ENCODE measurements at regions not wholly inside any gene's neighbourhood (a gene's known extent, or its start where the extent isn't known, plus 50 kb on each side); places are given as distances from the start of the nearest gene placed in this dataset.

- TF ChIP-seq GATA3 (IDR thresholded peaks at IDR 0.05; ENCODE audit: low read depth, low read length), result no peak
Observed at GRCh38 chr5:92969191-92969780, 611.7 kb downstream of the NR2F1-AS1 start.

GRCh38 chr5:92963800-92964199 is 617.2 kb downstream of the NR2F1-AS1 start:
- TF ChIP-seq GATA3 (IDR thresholded peaks at IDR 0.05; ENCODE audit: low read depth, low read length) (no peak), GATA2 (IDR thresholded peaks at IDR 0.05; ENCODE audit: low read depth, low read length) (no peak)

- TF ChIP-seq GATA2 (IDR thresholded peaks at IDR 0.05; ENCODE audit: low read depth, low read length), result no peak
- no peak for TF ChIP-seq GATA3 (IDR thresholded peaks at IDR 0.05; ENCODE audit: low read depth, low read length)
Observed at GRCh38 chr5:92962752-92963151, 618.3 kb downstream of the NR2F1-AS1 start.

GRCh38 chr5:92956886-92957285 is 624.1 kb downstream of the NR2F1-AS1 start:
- TF ChIP-seq GATA3 (IDR thresholded peaks at IDR 0.05; ENCODE audit: low read depth, low read length) (no peak), GATA2 (IDR thresholded peaks at IDR 0.05; ENCODE audit: low read depth, low read length) (no peak)

- no peak for TF ChIP-seq GATA2 (IDR thresholded peaks at IDR 0.05; ENCODE audit: low read depth, low read length)
- no peak for TF ChIP-seq GATA3 (IDR thresholded peaks at IDR 0.05; ENCODE audit: low read depth, low read length)
Observed at GRCh38 chr5:92952243-92952642, 628.8 kb downstream of the NR2F1-AS1 start.

GRCh38 chr5:92951746-92952145 is 629.3 kb downstream of the NR2F1-AS1 start:
- TF ChIP-seq GATA2 (IDR thresholded peaks at IDR 0.05; ENCODE audit: low read depth, low read length), result no peak
- no peak for TF ChIP-seq GATA3 (IDR thresholded peaks at IDR 0.05; ENCODE audit: low read depth, low read length)

- TF ChIP-seq GATA3 (IDR thresholded peaks at IDR 0.05; ENCODE audit: low read depth, low read length) (no peak), GATA2 (IDR thresholded peaks at IDR 0.05; ENCODE audit: low read depth, low read length) (no peak)
Observed at GRCh38 chr5:92946546-92946945, 634.5 kb downstream of the NR2F1-AS1 start.

GRCh38 chr5:92945605-92946097 is 635.4 kb downstream of the NR2F1-AS1 start:
- TF ChIP-seq GATA2 (IDR thresholded peaks at IDR 0.05; ENCODE audit: low read depth, low read length) (no peak), GATA3 (IDR thresholded peaks at IDR 0.05; ENCODE audit: low read depth, low read length) (no peak)

- no peak for TF ChIP-seq GATA2 (IDR thresholded peaks at IDR 0.05; ENCODE audit: low read depth, low read length)
- no peak for TF ChIP-seq GATA3 (IDR thresholded peaks at IDR 0.05; ENCODE audit: low read depth, low read length)
Observed at GRCh38 chr5:92944903-92945604, 636.0 kb downstream of the NR2F1-AS1 start.

- no peak for TF ChIP-seq GATA2 (IDR thresholded peaks at IDR 0.05; ENCODE audit: low read depth, low read length)
Observed at GRCh38 chr5:92944337-92944736, 636.7 kb downstream of the NR2F1-AS1 start.

- no peak for TF ChIP-seq GATA2 (IDR thresholded peaks at IDR 0.05; ENCODE audit: low read depth, low read length)
- no peak for TF ChIP-seq GATA3 (IDR thresholded peaks at IDR 0.05; ENCODE audit: low read depth, low read length)
Observed at GRCh38 chr5:92942762-92943161, 638.3 kb downstream of the NR2F1-AS1 start.

- TF ChIP-seq GATA2 (IDR thresholded peaks at IDR 0.05; ENCODE audit: low read depth, low read length) (no peak), GATA3 (IDR thresholded peaks at IDR 0.05; ENCODE audit: low read depth, low read length) (no peak)
Observed at GRCh38 chr5:92941806-92942205, 639.2 kb downstream of the NR2F1-AS1 start.

GRCh38 chr5:92939428-92939827 is 641.6 kb downstream of the NR2F1-AS1 start:
- TF ChIP-seq GATA2 (IDR thresholded peaks at IDR 0.05; ENCODE audit: low read depth, low read length), result no peak
- no peak for TF ChIP-seq GATA3 (IDR thresholded peaks at IDR 0.05; ENCODE audit: low read depth, low read length)

GRCh38 chr5:92930057-92930456 is 651.0 kb downstream of the NR2F1-AS1 start:
- TF ChIP-seq GATA2 (IDR thresholded peaks at IDR 0.05; ENCODE audit: low read depth, low read length) (no peak), GATA3 (IDR thresholded peaks at IDR 0.05; ENCODE audit: low read depth, low read length) (no peak)

GRCh38 chr5:92927291-92927778 is 653.7 kb downstream of the NR2F1-AS1 start:
- no peak for TF ChIP-seq GATA2 (IDR thresholded peaks at IDR 0.05; ENCODE audit: low read depth, low read length)
- TF ChIP-seq GATA3 (IDR thresholded peaks at IDR 0.05; ENCODE audit: low read depth, low read length), result no peak
